Kidney epithelial cell (primary cell): ENCODE measurements at regions not wholly inside any gene's neighbourhood (a gene's known extent, or its start where the extent isn't known, plus 50 kb on each side); places are given as distances from the start of the nearest gene placed in this dataset.

Source experiments
- DNase-seq: peaks from one replicate; pipeline ENCODE4 v3.0.0-alpha.2; 2010; ENCODE audit warnings: low read depth
- H3K27me3 ChIP-seq: 2 replicates; pipeline ENCODE4 v1.6.0; 2011; ENCODE audit warnings: low read length; ENCODE audit not compliant: control insufficient read depth, insufficient read depth
- H3K36me3 ChIP-seq: 2 replicates; pipeline ENCODE4 v1.5.1; 2011; ENCODE audit warnings: low read length; ENCODE audit not compliant: control insufficient read depth, insufficient read depth
- H3K4me3 ChIP-seq: 2 replicates; pipeline ENCODE4 v1.5.1; 2011; ENCODE audit warnings: low read depth, mild to moderate bottlenecking, control low read depth, low read length
- TF ChIP-seq, protein P1 (sequence below): IDR thresholded peaks from 2 replicates; pipeline ENCODE4 v1.5.1; 2011; ENCODE audit warnings: mild to moderate bottlenecking, moderate library complexity, low read length, control low read depth, inconsistent platforms; ENCODE audit not compliant: insufficient read depth, poor library complexity, severe bottlenecking

- TF ChIP-seq, protein P1, sequence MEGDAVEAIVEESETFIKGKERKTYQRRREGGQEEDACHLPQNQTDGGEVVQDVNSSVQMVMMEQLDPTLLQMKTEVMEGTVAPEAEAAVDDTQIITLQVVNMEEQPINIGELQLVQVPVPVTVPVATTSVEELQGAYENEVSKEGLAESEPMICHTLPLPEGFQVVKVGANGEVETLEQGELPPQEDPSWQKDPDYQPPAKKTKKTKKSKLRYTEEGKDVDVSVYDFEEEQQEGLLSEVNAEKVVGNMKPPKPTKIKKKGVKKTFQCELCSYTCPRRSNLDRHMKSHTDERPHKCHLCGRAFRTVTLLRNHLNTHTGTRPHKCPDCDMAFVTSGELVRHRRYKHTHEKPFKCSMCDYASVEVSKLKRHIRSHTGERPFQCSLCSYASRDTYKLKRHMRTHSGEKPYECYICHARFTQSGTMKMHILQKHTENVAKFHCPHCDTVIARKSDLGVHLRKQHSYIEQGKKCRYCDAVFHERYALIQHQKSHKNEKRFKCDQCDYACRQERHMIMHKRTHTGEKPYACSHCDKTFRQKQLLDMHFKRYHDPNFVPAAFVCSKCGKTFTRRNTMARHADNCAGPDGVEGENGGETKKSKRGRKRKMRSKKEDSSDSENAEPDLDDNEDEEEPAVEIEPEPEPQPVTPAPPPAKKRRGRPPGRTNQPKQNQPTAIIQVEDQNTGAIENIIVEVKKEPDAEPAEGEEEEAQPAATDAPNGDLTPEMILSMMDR: no peak
- H3K4me3 ChIP-seq: no peak overlapping the region
- H3K27me3 ChIP-seq: no peaks in the 10 kb centered on the region
- H3K36me3 ChIP-seq: no peaks in the 10 kb centered on the region
- DNase-seq: no peak
These were observed 84.4 kb upstream of the HS6ST1 start for GRCh38 chr2:128402911-128403670.

- H3K27me3 ChIP-seq: no peaks in the 10 kb centered on the region
- no peak overlapping the region for H3K4me3 ChIP-seq
- DNase-seq: no peak
- TF ChIP-seq, protein P1: no peak
- H3K36me3 ChIP-seq: no peaks in the 10 kb centered on the region
These were observed 85.4 kb upstream of the HS6ST1 start for GRCh38 chr2:128403814-128404708.

DNA sequence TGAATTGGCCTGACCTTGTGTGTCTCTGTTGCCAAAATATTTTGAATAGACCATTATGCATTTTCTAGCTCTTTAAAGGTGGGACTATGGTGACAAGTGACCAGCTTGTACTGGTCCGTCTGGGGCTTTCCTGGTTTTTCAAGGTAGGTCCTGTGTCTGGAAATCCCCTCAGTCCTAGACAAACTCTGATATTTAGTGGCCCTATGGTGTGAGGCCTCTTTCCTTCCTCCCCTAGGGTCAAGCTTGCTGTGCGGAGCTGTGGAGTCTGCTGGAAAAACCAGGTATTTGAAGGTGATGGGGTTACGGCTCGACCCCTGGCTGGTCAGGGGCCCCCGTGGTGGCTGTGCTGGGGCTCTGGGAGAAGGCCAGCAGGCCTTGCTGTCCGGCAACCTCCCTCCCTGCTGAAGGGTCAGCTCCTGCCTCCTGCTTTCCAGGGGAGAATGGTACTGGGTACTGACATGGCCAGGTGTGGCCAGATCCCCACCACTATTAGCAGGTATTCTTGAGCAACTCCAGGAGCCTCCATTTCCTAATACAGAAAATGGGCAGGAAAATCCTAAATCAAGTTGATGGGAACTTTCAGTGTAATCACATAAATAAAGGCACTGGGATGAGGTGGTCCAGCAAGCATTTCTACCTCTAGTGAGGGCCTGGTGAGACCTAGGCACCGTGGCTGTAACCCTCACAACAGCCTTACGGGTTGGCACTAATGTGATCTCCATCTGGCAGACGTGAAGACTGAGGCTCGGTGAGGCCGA lies 86.2 kb upstream of the HS6ST1 start:
- H3K4me3 ChIP-seq: no peak overlapping the region
- H3K27me3 ChIP-seq: no peaks in the 10 kb centered on the region
- TF ChIP-seq, protein P1: no peak
- no peaks in the 10 kb centered on the region for H3K36me3 ChIP-seq
- DNase-seq: no peak

GRCh38 chr2:128405467-128405900 lies 86.8 kb upstream of the HS6ST1 start:
- no peak for DNase-seq

GRCh38 chr2:128405981-128406613 lies 87.4 kb upstream of the HS6ST1 start:
- no peaks in the 10 kb centered on the region for H3K27me3 ChIP-seq
- DNase-seq: no peak
- no peaks in the 10 kb centered on the region for H3K36me3 ChIP-seq
- H3K4me3 ChIP-seq: no peak overlapping the region
- TF ChIP-seq, protein P1: no peak

More at GRCh38 chr2:128405467-128405900, 86.8 kb upstream of the HS6ST1 start:
- TF ChIP-seq, protein P1: no peak
- Histone ChIP-seq H3K27me3 (no peaks in the 10 kb centered on the region), H3K4me3 (no peak overlapping the region), H3K36me3 (no peaks in the 10 kb centered on the region)
